Thyroid gland (tissue), 4 donors: ENCODE measurements at regions not wholly inside any gene's neighbourhood (a gene's known extent, or its start where the extent isn't known, plus 50 kb on each side); places are given as distances from the start of the nearest gene placed in this dataset.

Experiments
- DNase-seq, 2 donors: peaks; one replicate each; pipeline ENCODE4 v3.0.0-alpha.2; 2019
- H3K27ac ChIP-seq, 3 donors: fragments of 200-600 bp; sonication (generic); 1 replicate in 2 of 3; 2 replicates in 1 of 3; pipeline ENCODE4 v1.5.1; 2016 to 2019; ENCODE audit warnings: mild to moderate bottlenecking in 1 of 3, moderate library complexity in 1 of 3
- H3K27me3 ChIP-seq: fragments of 200-600 bp; sonication (generic); one replicate; pipeline ENCODE4 v1.5.1; 2019
- H3K36me3 ChIP-seq, 2 donors: fragments of 200-600 bp; sonication (generic); one replicate each; pipeline ENCODE4 v1.5.1; 2016 to 2019
- H3K4me1 ChIP-seq, 2 donors: fragments of 200-600 bp; sonication (generic); one replicate each; pipeline ENCODE4 v1.5.1; 2017 to 2019
- H3K4me3 ChIP-seq, 3 donors: fragments of 200-600 bp; sonication (generic); replicated peaks in 1 of 3; 1 replicate in 2 of 3; 2 replicates in 1 of 3; pipeline ENCODE4 v1.5.1; 2016; ENCODE audit warnings: mild to moderate bottlenecking in 1 of 3
- H3K9me3 ChIP-seq: fragments of 200-600 bp; sonication (generic); one replicate; pipeline ENCODE4 v1.5.1; 2017
- POLR2A ChIP-seq, 2 donors: fragments of 450-650 bp; IDR thresholded peaks; one replicate each; pipeline ENCODE4 v1.6.1; 2017; ENCODE audit warnings: antibody characterized with exemption in 2 of 2, mild to moderate bottlenecking in 2 of 2, moderate library complexity in 1 of 2
- WGBS, 2 donors: methylation state at CpG; one replicate each; pipeline ENCODE4 v1.1.5; 2017; 5-methylcytosine and 5-hydroxymethylcytosine counted together
- intact Hi-C: fragments of 100-400 bp; cut with DNase I; formaldehyde crosslinking; loops from one replicate; pipeline ENCODE4 v1.15.1; 2023
- TF ChIP-seq, protein P1 (sequence below), 6 experiments: fragments of 200-600 bp in 3 of 6; fragments of 450-650 bp in 3 of 6; sonication (generic) in 3 of 6; IDR thresholded peaks; one replicate each; pipeline ENCODE4 v1.5.1; 2016 to 2019; ENCODE audit warnings: antibody characterized with exemption in 6 of 6, mild to moderate bottlenecking in 2 of 6, inconsistent platforms in 1 of 6, moderate library complexity in 1 of 6

DNA sequence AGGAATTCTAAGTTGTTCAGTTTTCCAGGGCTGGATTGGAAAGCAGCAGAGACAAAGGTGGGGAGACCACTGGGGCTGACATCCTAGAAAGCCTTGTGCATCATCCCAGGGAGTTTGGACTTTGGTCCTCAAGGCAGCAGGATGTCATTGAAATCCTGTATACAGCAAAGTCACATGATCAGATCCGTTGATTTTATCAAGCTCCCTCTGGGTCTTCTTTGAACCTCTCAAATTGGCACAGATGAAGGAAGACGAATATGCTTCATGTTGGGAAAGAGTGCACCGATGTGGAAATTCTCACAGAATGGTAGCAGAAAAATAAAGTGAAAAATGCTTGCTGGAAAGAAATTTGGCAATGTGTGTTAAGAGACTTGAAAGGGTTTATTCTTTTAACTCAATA is 149.8 kb upstream of the TMTC4 start:
- DNase-seq = no peak
- Histone ChIP-seq H3K4me3 (no peak overlapping the region), H3K36me3 (no peaks in the 10 kb centered on the region), H3K27ac (no peak overlapping the region), H3K27me3 (no peaks in the 10 kb centered on the region), H3K4me1 (no peaks in the 10 kb centered on the region), H3K9me3 (no peaks in the 10 kb centered on the region)
- WGBS, 2 donors = 30 to 43% methylated on average over 3 of the region's 3 CpGs
- no peak for TF ChIP-seq POLR2A (IDR thresholded peaks at IDR 0.05)
- TF ChIP-seq, protein P1, sequence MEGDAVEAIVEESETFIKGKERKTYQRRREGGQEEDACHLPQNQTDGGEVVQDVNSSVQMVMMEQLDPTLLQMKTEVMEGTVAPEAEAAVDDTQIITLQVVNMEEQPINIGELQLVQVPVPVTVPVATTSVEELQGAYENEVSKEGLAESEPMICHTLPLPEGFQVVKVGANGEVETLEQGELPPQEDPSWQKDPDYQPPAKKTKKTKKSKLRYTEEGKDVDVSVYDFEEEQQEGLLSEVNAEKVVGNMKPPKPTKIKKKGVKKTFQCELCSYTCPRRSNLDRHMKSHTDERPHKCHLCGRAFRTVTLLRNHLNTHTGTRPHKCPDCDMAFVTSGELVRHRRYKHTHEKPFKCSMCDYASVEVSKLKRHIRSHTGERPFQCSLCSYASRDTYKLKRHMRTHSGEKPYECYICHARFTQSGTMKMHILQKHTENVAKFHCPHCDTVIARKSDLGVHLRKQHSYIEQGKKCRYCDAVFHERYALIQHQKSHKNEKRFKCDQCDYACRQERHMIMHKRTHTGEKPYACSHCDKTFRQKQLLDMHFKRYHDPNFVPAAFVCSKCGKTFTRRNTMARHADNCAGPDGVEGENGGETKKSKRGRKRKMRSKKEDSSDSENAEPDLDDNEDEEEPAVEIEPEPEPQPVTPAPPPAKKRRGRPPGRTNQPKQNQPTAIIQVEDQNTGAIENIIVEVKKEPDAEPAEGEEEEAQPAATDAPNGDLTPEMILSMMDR (IDR thresholded peaks at IDR 0.05) = no peak
- intact Hi-C loops = no loop called here

DNA sequence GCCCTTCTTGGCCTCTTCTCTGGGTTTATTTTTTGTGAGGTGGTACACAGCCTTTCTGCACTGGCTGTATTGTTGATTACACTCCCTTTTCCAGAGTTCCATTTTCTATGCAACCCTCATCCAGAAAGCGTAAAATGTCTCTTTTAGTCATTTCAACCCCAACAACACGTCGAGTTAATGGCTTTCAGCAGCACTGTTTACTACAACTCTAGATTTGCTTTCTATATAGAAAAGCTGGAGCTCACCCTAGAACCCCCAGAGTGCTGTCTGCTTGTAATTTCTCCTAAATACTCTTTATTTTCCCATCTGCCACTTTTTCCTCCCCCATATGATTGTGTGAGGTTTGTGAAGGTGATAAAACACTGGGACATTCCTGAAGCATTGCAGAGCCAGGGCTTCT is 148.9 kb upstream of the TMTC4 start:
- intact Hi-C loops = no loop called here

DNA sequence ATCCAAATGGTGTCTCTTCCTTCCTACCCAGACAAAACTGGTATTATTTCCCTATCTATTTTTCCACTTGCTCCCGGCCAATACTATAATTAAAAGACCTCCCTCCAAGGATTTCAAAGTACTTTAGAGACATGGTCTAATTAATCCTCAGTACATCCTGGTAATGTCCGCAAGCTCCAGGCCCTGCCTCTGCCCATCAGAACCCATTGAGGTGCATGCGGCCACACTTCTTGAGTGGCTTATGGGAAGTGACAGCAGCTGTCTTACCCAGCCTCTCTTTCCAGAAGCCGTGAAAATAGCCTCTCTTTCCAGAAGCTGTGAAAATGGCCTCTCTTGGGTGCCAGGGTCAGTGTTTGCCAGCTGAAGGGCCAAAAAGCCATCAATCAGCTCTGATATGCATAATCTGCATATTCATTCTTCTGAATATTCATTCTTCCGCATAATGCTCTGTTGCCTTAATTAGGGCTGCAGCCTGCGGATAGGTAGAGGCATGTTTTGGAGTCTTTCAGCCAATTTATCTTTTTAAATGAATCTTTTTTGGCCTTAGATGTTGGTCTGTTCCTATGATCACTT is 148.4 kb upstream of the TMTC4 start:
- DNase-seq = no peak
- H3K27me3 ChIP-seq = no peaks in the 10 kb centered on the region
- WGBS, 2 donors = 93 to 96% methylated on average over 6 of the region's 6 CpGs
- intact Hi-C loops = no loop called here
- H3K27ac ChIP-seq = no peak overlapping the region
- H3K4me1 ChIP-seq = peaks cover 0 to 2% of the 10 kb centered on the region in 2 donors
- H3K9me3 ChIP-seq = no peaks in the 10 kb centered on the region
- H3K4me3 ChIP-seq = no peak overlapping the region
- no peak for TF ChIP-seq POLR2A (IDR thresholded peaks at IDR 0.05)
- TF ChIP-seq, protein P1 (IDR thresholded peaks at IDR 0.05) = no peak
- no peaks in the 10 kb centered on the region for H3K36me3 ChIP-seq

More for the DNA sequence above, 148.9 kb upstream of the TMTC4 start:
- H3K27me3 ChIP-seq = no peaks in the 10 kb centered on the region
- no peaks in the 10 kb centered on the region for H3K36me3 ChIP-seq
- H3K9me3 ChIP-seq = no peaks in the 10 kb centered on the region
- TF ChIP-seq, protein P1 (IDR thresholded peaks at IDR 0.05) = no peak
- TF ChIP-seq POLR2A (IDR thresholded peaks at IDR 0.05) = no peak
- no peak for DNase-seq
- H3K4me1 ChIP-seq = peaks cover 0 to 1% of the 10 kb centered on the region in 2 donors
- H3K4me3 ChIP-seq = no peak overlapping the region
- H3K27ac ChIP-seq = no peak overlapping the region
- WGBS, 2 donors = 76 to 88% methylated on average over 3 of the region's 3 CpGs

DNA sequence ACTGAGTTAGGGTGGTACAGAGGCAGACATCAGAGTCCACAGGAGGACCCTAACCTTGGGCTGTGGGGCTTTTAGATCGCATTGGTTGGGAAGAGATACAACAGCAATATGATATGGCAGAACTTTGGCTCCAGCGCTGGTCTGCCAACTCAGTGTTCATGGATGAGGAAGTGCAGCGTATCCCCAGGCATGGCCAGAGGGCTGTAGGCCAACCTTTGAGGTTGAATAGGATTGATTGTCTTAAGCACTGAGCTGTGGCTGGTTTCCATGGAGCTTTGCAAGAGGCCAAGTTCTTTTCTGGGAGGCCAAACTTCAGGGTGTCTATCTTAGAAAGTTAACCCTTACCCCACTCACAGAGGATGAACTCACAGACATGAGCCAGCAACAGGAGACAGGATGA is 144.1 kb upstream of the TMTC4 start:
- WGBS, 2 donors = 25 to 41% methylated on average over 3 of the region's 3 CpGs
- H3K9me3 ChIP-seq = no peaks in the 10 kb centered on the region
- peak in 1 of 2 donors; percentile 22 for DNase-seq
- H3K27ac ChIP-seq = no peak overlapping the region
- intact Hi-C loops = no loop called here
- H3K36me3 ChIP-seq = no peaks in the 10 kb centered on the region
- H3K4me3 ChIP-seq = no peak overlapping the region
- H3K4me1 ChIP-seq = peaks cover 0 to 2% of the 10 kb centered on the region in 2 donors
- TF ChIP-seq, protein P1 (IDR thresholded peaks at IDR 0.05) = no peak
- TF ChIP-seq POLR2A (IDR thresholded peaks at IDR 0.05) = no peak
- H3K27me3 ChIP-seq = no peaks in the 10 kb centered on the region

DNA sequence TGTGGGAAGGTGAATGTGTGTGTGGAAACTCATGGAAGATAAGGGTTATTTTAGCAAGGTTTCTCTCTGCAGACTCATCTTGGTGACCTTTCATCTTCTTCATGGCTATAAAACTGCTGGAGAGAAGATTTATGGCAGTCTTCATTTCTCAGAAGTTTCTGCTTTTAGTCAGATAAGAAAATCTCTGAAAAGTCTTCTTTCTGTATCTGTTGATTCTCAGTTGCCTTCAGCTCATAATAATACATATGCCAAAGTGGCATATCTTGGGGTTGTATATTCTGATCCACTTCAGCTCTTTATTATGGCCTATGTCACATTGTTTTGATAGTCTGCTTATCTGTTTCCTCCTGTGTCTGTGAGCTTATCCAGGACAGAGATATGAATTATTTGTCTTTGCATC is 143.3 kb upstream of the TMTC4 start:
- no peak for DNase-seq
- Histone ChIP-seq H3K4me1 (peaks cover 0 to 2% of the 10 kb centered on the region in 2 donors), H3K27me3 (no peaks in the 10 kb centered on the region), H3K27ac (no peak overlapping the region), H3K36me3 (no peaks in the 10 kb centered on the region), H3K9me3 (no peaks in the 10 kb centered on the region), H3K4me3 (no peak overlapping the region)
- intact Hi-C loops = no loop called here
- no peak for TF ChIP-seq POLR2A (IDR thresholded peaks at IDR 0.05)
- TF ChIP-seq, protein P1 (IDR thresholded peaks at IDR 0.05) = no peak
